ENCODE measurements at regions not wholly inside any gene's neighbourhood (a gene's known extent, or its start where the extent isn't known, plus 50 kb on each side); places are given as distances from the start of the nearest gene placed in this dataset.

- TF ChIP-seq, protein P1, sequence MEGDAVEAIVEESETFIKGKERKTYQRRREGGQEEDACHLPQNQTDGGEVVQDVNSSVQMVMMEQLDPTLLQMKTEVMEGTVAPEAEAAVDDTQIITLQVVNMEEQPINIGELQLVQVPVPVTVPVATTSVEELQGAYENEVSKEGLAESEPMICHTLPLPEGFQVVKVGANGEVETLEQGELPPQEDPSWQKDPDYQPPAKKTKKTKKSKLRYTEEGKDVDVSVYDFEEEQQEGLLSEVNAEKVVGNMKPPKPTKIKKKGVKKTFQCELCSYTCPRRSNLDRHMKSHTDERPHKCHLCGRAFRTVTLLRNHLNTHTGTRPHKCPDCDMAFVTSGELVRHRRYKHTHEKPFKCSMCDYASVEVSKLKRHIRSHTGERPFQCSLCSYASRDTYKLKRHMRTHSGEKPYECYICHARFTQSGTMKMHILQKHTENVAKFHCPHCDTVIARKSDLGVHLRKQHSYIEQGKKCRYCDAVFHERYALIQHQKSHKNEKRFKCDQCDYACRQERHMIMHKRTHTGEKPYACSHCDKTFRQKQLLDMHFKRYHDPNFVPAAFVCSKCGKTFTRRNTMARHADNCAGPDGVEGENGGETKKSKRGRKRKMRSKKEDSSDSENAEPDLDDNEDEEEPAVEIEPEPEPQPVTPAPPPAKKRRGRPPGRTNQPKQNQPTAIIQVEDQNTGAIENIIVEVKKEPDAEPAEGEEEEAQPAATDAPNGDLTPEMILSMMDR (IDR thresholded peaks at IDR 0.05): no peak
- no peak for TF ChIP-seq POLR2A (IDR thresholded peaks at IDR 0.05)
Observed at GRCh38 chr5:53429706-53430105, 50.7 kb upstream of the FST start.

All from heart left ventricle (tissue), 13 donors.